IPS DF 4.7 (cell line): ENCODE measurements at regions not wholly inside any gene's neighbourhood (a gene's known extent, or its start where the extent isn't known, plus 50 kb on each side); places are given as distances from the start of the nearest gene placed in this dataset.
A peak's percentile ranks its signal among the peaks of the same experiment; 100 is the strongest.

Experiments used
- DNase-seq: peaks from one replicate; pipeline ENCODE4 v3.0.0-alpha.2; 2013; ENCODE audit warnings: low spot score; ENCODE audit errors: extremely low read depth

GRCh38 chr3:148360051-148360450 is 337.7 kb upstream of the AGTR1 start:
- DNase-seq: no peak

- DNase-seq: no peak
Measured at GRCh38 chr3:148366743-148367410, 330.8 kb upstream of the AGTR1 start.

DNA sequence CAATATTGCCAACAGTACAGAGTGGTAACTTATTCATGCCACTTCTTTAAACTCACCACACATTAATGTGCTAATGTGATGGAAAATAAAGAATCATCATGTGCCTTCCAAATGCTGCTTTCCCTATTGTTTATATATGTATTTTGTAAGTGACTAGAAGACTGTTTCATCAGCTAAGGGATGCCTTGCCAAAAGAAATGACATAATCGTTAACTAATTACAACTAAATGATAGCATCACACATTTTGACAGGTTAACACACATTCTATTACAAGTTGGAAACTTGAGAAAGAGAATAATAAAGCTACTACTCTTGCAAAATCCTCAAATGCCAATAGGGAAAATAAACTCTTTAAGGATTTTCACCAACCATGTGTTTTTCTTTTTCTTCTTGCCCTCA is 329.9 kb upstream of the AGTR1 start:
- no peak for DNase-seq

DNA sequence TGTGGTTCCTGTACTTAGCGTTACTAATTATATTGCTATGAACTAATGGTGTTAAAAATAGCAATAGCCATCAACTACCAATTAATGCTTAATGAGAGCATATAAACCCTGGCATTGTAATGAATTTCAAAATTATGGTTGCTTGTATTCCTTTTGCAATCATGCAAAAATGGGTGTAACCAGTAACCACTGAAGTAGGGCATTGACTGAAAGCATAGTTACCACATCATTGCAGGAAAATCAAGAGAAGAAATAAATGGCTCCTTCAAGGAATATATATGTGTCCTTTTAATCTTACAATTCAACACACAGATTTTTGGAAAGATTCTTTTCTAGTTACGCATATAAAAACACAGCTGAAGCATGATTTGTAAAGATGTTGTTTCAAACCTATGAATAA is 328.3 kb upstream of the AGTR1 start:
- no peak for DNase-seq

GRCh38 chr3:148372206-148372875 is 325.4 kb upstream of the AGTR1 start:
- no peak for DNase-seq

GRCh38 chr3:148373961-148374360 is 323.7 kb upstream of the AGTR1 start:
- DNase-seq: no peak

GRCh38 chr3:148379763-148380382 is 317.8 kb upstream of the AGTR1 start:
- peak; percentile 19 for DNase-seq

DNA sequence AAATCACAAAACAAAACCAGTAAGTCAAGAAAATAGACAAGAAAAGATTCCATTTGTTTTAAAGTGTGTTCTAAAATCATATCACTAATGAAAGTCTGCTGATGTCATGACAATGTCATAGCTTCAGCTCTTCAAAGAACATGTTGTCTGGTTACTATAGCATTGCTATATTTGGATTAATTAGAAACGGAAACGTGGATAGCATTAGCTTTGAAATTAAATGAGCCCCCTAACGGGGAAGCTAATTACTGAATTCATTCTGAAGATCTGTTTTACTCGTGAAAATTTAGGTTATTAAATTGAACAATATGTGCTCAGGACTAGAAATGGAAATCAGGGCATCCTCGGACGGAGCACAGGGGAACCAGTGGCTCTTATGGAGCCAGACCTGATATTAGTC is 316.7 kb upstream of the AGTR1 start:
- DNase-seq: no peak

DNA sequence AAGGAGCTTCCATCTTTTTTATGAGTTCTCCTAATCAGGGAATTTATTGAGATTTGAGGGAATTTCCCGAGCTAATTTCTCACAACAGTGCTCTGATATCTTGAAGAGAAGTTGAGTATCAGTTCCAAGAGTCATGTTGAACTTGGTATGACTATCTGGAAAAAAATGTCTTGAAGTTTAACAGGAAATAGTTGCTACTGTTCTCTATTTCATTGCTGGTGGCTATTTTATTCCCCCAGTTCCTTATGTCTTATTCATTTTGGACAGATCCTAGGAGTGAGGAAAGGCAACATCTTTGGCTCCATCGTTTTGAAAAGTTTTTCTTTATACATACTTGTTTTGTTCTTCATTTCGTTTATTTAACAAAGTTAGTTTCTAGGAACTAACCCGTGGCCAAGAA is 307.8 kb upstream of the AGTR1 start:
- DNase-seq: no peak

GRCh38 chr3:148395821-148396220 is 301.9 kb upstream of the AGTR1 start:
- no peak for DNase-seq

DNA sequence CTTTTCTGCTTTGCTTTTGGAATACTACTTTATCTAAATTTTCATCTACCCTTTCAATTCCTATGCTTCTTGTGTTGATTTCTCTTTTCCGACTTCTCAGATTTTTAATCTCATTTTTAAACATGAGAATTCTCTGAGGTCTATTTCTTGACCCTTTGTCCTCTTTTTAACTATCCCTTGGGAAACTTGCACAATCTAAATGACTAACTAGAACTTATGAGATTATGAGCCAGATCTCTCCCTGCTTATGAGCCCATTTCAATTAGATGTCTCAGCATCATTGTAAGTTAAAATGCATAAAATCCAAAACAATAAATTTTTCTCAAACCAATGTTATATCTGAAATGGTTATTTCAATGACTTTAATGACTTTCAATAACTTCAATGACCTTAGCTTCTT is 296.9 kb upstream of the AGTR1 start:
- DNase-seq: no peak

DNA sequence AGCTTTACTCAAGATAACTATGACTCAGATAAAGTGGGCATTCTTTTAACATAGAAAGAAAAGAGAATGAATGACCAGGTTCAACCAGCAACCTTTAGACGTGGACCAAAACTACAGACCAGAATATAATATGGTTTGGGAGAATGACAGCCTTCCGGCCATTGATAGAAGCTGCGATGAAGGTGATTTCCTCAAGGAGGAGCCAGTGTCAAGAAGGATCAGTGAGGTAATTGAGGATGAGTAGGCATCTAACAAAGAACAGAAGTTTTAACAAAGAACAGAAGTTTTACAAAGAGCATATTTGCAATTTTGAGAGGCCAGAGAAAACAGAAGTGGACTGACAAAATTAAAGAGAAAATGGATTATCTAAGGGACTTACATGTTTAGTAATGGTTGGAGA is 289.0 kb upstream of the AGTR1 start:
- DNase-seq: no peak

DNA sequence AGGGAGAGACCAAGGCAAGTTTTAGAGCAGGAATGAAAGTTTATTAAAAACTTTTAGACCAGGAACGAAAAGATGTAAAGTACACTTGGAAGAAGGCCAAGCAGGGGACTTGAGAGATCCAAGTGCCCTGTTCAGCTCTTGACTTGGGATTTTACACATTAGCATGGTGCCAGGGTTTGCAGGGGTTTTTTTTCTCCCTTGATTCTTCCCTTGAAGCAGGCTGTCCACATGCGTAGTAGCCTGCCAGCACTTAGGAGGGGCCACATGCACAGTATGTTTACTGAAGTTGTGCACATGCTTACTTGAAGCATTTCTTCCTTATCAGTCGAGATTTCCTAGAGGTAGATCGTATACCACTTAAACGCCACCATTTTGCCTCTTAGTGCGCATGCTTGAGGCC is 277.5 kb upstream of the AGTR1 start:
- DNase-seq: no peak

GRCh38 chr3:148428862-148429605 is 268.7 kb upstream of the AGTR1 start:
- no peak for DNase-seq

DNA sequence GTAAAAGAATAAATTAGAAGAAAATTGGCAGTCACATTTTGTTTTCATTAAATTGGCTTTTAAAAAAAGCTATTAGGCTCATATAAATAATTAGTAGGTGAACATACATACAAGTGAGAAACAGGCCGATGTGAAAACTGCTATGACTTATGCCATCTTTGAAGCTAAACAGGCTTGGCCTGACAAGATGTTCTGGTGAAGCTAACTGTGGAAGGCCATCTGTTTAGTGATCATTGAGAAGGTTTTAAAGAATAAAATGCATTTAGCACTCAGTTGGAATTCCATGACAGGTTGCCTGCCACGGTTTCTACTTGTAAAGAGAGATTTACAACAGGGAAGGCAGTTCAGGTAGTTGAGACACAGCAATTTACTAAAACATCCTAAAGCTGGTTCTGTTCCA is 264.0 kb upstream of the AGTR1 start:
- DNase-seq: no peak

DNA sequence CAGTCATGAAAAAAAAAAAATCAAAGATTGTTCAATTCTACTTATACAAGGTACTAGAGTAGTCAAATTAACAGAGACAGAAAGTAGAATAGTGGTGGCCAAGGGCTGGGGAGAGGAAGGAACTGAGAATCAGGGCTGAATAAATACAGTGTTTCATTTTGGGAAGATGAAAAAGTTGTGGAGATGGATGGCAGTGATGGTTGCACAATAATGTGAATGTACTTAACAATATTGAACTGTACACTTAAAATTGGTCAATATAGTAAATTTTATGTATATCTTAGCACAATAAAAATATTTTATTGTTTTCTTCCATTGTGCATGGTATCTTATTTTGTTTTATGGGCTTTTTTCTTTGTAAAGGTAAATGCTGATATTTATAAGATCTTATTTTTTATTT is 262.2 kb upstream of the AGTR1 start:
- DNase-seq: no peak

DNA sequence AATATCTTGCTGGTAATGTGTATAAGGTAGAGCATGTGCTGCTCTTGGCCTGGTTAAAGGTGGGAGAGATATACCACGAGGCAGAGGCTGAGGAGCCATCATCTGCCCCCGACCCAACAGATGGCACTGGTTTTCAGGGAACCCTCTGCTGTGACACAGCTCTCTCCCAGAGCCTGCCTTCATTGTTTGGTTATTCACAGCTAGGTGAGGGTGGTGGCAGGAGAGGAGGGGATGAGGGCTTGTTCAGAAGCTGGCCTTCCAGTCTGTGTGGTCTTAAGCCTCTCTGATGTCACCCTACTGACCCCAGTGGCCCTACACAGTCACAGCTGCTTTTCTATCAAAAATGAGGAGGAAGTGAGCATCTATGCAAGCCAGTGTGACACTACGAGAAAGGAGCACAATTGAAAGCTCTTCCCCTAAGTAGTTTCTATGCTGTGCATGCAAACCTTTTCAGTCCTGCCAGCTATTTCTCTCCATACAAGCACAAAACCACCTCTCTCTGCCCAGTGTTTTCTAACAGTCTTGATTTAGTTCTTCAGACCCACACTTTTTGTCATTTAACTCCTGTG is 258.4 kb upstream of the AGTR1 start:
- no peak for DNase-seq

DNA sequence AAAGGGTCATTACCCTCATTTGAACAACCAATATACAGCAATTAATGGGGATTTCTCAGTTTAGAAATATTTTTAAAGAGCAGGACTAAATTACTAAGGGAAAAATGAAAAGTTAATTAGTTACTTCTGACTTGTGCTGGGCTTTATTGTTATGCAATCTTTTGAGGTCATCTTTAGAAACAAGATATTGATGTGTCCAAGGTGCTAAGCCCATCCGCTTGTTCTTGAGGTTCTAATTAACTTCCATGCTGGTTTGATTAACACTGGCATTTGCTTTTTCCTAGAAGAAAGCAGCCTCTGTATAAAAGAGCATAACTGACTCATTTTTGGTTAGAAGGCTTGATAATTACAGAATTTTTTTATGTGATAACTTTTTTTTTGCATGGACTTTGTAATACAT is 256.5 kb upstream of the AGTR1 start:
- no peak for DNase-seq

DNA sequence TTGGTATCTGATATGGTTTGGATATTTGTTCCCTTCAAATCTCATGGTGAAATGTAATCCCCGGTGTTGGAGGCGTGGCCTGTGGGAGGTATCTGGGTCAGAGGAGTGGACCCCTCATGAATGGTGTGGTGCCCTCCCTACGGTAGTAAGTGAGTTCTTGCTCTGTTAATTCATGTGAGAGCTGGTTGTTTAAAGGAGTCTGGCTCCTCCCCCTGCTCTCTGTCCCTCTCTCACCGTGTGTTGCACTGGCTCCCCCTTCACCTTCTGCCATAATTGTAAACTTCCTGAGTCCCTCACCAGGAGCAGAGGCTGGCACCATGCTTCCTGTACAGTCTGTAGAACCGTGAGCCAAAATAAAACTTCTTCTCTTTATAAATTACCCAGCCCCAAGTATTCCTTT is 246.9 kb upstream of the AGTR1 start:
- DNase-seq: no peak

DNA sequence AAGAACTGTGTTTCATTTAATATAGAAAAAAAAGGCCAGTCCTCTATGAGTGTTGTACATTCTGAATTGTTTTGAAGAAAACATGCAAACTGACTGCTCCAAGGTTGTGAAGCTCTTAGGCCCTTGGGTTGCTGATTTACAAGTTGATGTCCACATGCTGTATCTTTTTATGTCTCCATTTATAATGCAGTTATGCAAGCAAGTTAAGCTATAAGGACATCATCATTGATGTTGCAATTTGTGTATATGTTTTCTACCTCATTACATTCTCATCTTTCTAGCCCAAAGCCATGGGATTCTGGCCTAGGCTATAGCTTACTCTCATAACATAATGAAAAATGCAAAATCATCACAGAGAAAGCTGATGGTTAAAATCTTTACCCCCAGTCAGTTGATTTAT is 245.7 kb upstream of the AGTR1 start:
- DNase-seq: no peak

DNA sequence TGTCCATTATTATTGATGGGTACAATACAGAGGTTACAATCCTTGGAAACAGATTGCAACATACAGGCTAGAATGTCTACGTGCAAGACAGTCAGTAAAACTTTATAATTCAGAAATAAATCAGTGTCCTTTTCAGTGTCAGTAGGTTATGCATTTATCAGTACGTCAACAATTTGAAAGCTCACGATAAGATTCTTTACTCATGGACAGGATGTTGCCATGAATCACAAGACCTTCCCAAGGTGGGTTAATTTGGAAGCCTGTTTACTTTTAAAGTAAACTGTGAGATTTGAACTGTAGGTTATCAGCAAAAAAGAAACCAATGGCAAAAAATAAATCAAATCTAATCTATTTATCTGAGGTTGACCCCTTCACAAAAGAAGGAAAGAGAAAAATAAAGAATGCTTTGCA is 243.9 kb upstream of the AGTR1 start:
- DNase-seq: no peak

DNA sequence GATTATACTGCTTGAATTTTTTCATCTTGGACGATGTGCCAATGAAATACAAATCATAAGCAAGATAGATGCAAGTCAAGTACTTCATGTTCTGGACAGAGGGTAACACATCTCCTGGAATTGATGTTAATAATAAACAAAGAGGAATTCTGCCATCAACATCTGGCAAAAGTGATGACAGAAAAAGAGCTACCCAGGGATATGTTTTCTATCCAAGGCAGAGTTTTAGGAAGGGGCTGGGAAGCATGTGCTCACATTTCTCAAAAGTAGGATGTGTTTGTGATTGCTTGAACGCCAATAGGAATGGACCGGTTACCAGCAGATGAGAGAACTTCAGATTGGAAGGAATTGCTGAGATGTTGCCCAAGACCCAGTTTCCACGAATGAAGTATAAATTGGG is 242.6 kb upstream of the AGTR1 start:
- no peak for DNase-seq
